GM23338 (cell line): ENCODE measurements at regions not wholly inside any gene's neighbourhood (a gene's known extent, or its start where the extent isn't known, plus 50 kb on each side); places are given as distances from the start of the nearest gene placed in this dataset.
"Not testable (repeated sequence)": the region's sequence is repeated elsewhere in the genome, so short reads cannot be mapped to it uniquely, and the experiment has no call there.

ENCODE experiments used
- ATAC-seq: fragments of 200-7000 bp; cut with Tn5 transposase; 3 replicates; pipeline ENCODE4 v1.9.1; 2020
- DNase-seq: peaks from one replicate; pipeline ENCODE4 v3.0.0-alpha.2; 2015; ENCODE audit warnings: low spot score
- H2AFZ ChIP-seq: fragments of 200-600 bp; sonication (generic); 2 replicates; pipeline ENCODE4 v1.8.0; 2016; ENCODE audit warnings: antibody characterized with exemption, mild to moderate bottlenecking, moderate library complexity
- H3F3A ChIP-seq: fragments of 200-600 bp; sonication (generic); replicated peaks from 2 replicates; pipeline ENCODE4 v1.8.0; 2017; ENCODE audit warnings: antibody characterized with exemption, mixed run types, low read depth
- H3K27ac ChIP-seq: fragments of 200-600 bp; sonication (generic); 2 replicates; pipeline ENCODE4 v1.6.1; 2016; ENCODE audit warnings: low read depth
- H3K27me3 ChIP-seq: fragments of 200-600 bp; sonication (generic); 2 replicates; pipeline ENCODE4 v1.8.0; 2016; ENCODE audit warnings: mild to moderate bottlenecking, mixed run types, moderate library complexity; ENCODE audit not compliant: insufficient read depth
- H3K36me3 ChIP-seq: fragments of 200-600 bp; sonication (generic); 2 replicates; pipeline ENCODE4 v1.8.0; 2016; ENCODE audit warnings: mild to moderate bottlenecking; ENCODE audit not compliant: insufficient read depth
- H3K4me1 ChIP-seq: fragments of 200-600 bp; sonication (generic); 2 replicates; pipeline ENCODE4 v1.8.0; 2016; ENCODE audit warnings: mild to moderate bottlenecking, moderate library complexity; ENCODE audit not compliant: insufficient read depth
- H3K4me2 ChIP-seq: fragments of 200-600 bp; sonication (generic); 2 replicates; pipeline ENCODE4 v1.7.1; 2017; ENCODE audit warnings: mixed run types
- H3K4me3 ChIP-seq: fragments of 200-600 bp; sonication (generic); 2 replicates; pipeline ENCODE4 v1.6.1; 2016; ENCODE audit warnings: mixed run types
- H3K79me2 ChIP-seq: fragments of 200-600 bp; sonication (generic); replicated peaks from 2 replicates; pipeline ENCODE4 v1.8.0; 2017; ENCODE audit warnings: mild to moderate bottlenecking; ENCODE audit not compliant: insufficient read depth
- H3K9me2 ChIP-seq: fragments of 200-600 bp; sonication (generic); 2 replicates; pipeline ENCODE4 v1.8.0; 2017; ENCODE audit not compliant: insufficient read depth
- H4K20me1 ChIP-seq: fragments of 200-600 bp; sonication (generic); replicated peaks from 2 replicates; pipeline ENCODE4 v1.8.0; 2017; ENCODE audit warnings: mild to moderate bottlenecking; ENCODE audit not compliant: insufficient read depth
- H3K27ac Mint-ChIP-seq: 2 replicates; pipeline ENCODE4 v1.8.0; 2020; ENCODE audit warnings: inconsistent platforms, mild to moderate bottlenecking, moderate library complexity, mixed read lengths
- H3K27me3 Mint-ChIP-seq: 3 replicates; pipeline ENCODE4 v1.8.0; 2022; ENCODE audit warnings: low read depth, mild to moderate bottlenecking, moderate library complexity, mixed read lengths, inconsistent platforms; ENCODE audit not compliant: insufficient read depth, poor library complexity
- H3K36me3 Mint-ChIP-seq: 3 replicates; pipeline ENCODE4 v1.8.0; 2021; ENCODE audit warnings: low read depth, mild to moderate bottlenecking, inconsistent platforms, moderate library complexity, mixed read lengths
- H3K4me1 Mint-ChIP-seq: 3 replicates; pipeline ENCODE4 v1.8.0; 2020; ENCODE audit warnings: mild to moderate bottlenecking, inconsistent platforms, mixed read lengths
- H3K4me3 Mint-ChIP-seq: 3 replicates; pipeline ENCODE4 v1.8.0; 2021; ENCODE audit warnings: moderate library complexity, mild to moderate bottlenecking, inconsistent platforms, mixed read lengths
- H3K9me3 Mint-ChIP-seq: 3 replicates; pipeline ENCODE4 v1.8.0; 2020; ENCODE audit warnings: moderate library complexity, mild to moderate bottlenecking, inconsistent platforms, mixed read lengths
- CTCF ChIP-seq, 2 experiments: fragments of 200-600 bp in 1 of 2; sonication (generic) in 1 of 2; conservative IDR thresholded peaks; 2 replicates each; pipeline versions ENCODE4 v1.5.1 to v1.6.1; 2016 to 2017; ENCODE audit warnings: antibody characterized with exemption in 2 of 2, low read depth in 2 of 2, mild to moderate bottlenecking in 2 of 2, moderate library complexity in 1 of 2
- EZH2 ChIP-seq: fragments of 200-600 bp; sonication (generic); IDR thresholded peaks from one replicate; pipeline ENCODE4 v1.8.0; 2017; ENCODE audit warnings: antibody characterized with exemption, mild to moderate bottlenecking, low read depth; ENCODE audit not compliant: unreplicated experiment
- EZH2phosphoT487 ChIP-seq: fragments of 200-600 bp; sonication (generic); IDR thresholded peaks from one replicate; pipeline ENCODE4 v1.8.1; 2018; ENCODE audit warnings: antibody characterized with exemption; ENCODE audit not compliant: unreplicated experiment
- JUNB ChIP-seq: IDR thresholded peaks from one replicate; pipeline ENCODE4 v1.6.1; 2016; ENCODE audit warnings: antibody characterized with exemption; ENCODE audit not compliant: unreplicated experiment
- NANOG ChIP-seq: IDR thresholded peaks from 2 replicates; pipeline ENCODE4 v1.6.1; 2016; ENCODE audit warnings: antibody characterized with exemption, borderline replicate concordance
- POLR2AphosphoS5 ChIP-seq: IDR thresholded peaks from 2 replicates; pipeline ENCODE4 v1.6.1; 2016; ENCODE audit warnings: antibody characterized with exemption, low read depth
- ZNF114 ChIP-seq: fragments of 250-450 bp; sonication (Bioruptor Pico); IDR thresholded peaks from 2 replicates; pipeline ENCODE4 v1.5.0; 2020; ENCODE audit warnings: mild to moderate bottlenecking, moderate library complexity
- TF ChIP-seq, protein P1 (sequence below): fragments of 250-450 bp; sonication (Bioruptor Pico); IDR thresholded peaks from 2 replicates; pipeline ENCODE4 v1.5.0; 2020; ENCODE audit warnings: mild to moderate bottlenecking, moderate library complexity

DNA sequence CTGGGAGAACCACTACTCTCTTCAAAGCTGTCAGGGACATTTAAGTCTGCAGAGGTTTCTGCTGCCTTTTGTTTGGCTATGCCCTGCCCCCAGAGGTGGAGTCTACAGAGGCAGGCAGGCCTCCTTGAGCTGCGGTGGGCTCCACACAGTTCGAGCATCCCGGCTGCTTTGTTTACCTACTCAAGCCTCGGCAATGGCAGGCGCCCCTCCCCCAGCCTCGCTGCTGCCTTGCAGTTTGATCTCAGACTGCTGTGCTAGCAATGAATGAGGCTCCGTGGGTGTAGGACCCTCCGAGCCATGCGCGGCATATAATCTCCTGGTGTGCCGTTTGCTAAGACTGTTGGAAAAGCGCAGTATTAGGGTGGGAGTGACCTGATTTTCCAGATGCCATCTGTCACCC lies 115.3 kb upstream of the WNT7A start:
- not testable (repeated sequence) for H3K27ac Mint-ChIP-seq, ATAC-seq, DNase-seq, H3K4me2 ChIP-seq, H3K27ac ChIP-seq, H3K4me1 Mint-ChIP-seq, H3K79me2 ChIP-seq, H3K4me3 ChIP-seq, H4K20me1 ChIP-seq, H3K9me2 ChIP-seq, H3K27me3 ChIP-seq, H3K4me1 ChIP-seq, H3K4me3 Mint-ChIP-seq, H3F3A ChIP-seq, H3K27me3 Mint-ChIP-seq, H3K36me3 ChIP-seq, H2AFZ ChIP-seq
- Mint-ChIP-seq H3K36me3 (peaks cover 14% of the 10 kb centered on the region), H3K9me3 (peaks cover 58% of the 10 kb centered on the region)

DNA sequence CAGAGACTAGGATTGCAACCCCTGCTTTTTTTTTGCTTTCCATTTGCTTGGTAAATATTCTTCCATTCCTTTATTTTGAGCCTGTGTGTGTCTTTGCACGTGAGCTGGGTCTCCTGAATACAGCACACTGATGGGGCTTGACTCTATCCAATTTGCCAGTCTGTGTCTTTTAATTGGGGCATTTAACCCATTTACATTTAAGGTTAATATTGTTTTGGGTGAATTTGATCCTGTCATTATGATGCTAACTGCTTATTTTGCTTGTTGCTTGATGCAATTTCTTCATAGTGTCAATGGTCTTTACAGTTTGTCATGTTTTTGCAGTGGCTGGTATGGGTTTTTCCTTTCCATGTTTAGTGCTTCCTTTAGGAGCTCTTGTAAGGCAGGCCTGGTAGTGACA lies 109.1 kb upstream of the WNT7A start:
- H3K9me3 Mint-ChIP-seq: peaks cover 73% of the 10 kb centered on the region
- H3K36me3 Mint-ChIP-seq, H3K27me3 Mint-ChIP-seq: not testable (repeated sequence)

GRCh38 chr3:13976469-13976868 lies 96.6 kb upstream of the WNT7A start:
- Mint-ChIP-seq H3K4me3 (no peak overlapping the region), H3K36me3 (peaks cover 2% of the 10 kb centered on the region; the same call in 1 of the 3 replicates), H3K9me3 (peaks cover 67% of the 10 kb centered on the region), H3K4me1 (no peaks in the 10 kb centered on the region), H3K27me3 (no peaks in the 10 kb centered on the region), H3K27ac (no peak overlapping the region)
- Histone ChIP-seq H3F3A (no peaks in the 10 kb centered on the region), H3K4me1 (no peaks in the 10 kb centered on the region), H3K9me2 (no peaks in the 10 kb centered on the region), H3K27me3 (no peaks in the 10 kb centered on the region), H3K4me3 (no peak overlapping the region), H3K79me2 (no peaks in the 10 kb centered on the region), H4K20me1 (no peaks in the 10 kb centered on the region), H3K36me3 (peaks cover under 1% of the 10 kb centered on the region; the same call in 1 of the 2 replicates), H2AFZ (no peak overlapping the region), H3K4me2 (no peak overlapping the region), H3K27ac (no peak overlapping the region)
- DNase-seq (no peak), ATAC-seq (no peak)
- TF ChIP-seq JUNB (no peak), NANOG (no peak), CTCF (conservative IDR thresholded peaks at IDR 0.05; ENCODE audit: low read depth in 2 of 2) (no peak), EZH2 (no peak), EZH2phosphoT487 (no peak), POLR2AphosphoS5 (no peak), ZNF114 (no peak)
- TF ChIP-seq, protein P1, sequence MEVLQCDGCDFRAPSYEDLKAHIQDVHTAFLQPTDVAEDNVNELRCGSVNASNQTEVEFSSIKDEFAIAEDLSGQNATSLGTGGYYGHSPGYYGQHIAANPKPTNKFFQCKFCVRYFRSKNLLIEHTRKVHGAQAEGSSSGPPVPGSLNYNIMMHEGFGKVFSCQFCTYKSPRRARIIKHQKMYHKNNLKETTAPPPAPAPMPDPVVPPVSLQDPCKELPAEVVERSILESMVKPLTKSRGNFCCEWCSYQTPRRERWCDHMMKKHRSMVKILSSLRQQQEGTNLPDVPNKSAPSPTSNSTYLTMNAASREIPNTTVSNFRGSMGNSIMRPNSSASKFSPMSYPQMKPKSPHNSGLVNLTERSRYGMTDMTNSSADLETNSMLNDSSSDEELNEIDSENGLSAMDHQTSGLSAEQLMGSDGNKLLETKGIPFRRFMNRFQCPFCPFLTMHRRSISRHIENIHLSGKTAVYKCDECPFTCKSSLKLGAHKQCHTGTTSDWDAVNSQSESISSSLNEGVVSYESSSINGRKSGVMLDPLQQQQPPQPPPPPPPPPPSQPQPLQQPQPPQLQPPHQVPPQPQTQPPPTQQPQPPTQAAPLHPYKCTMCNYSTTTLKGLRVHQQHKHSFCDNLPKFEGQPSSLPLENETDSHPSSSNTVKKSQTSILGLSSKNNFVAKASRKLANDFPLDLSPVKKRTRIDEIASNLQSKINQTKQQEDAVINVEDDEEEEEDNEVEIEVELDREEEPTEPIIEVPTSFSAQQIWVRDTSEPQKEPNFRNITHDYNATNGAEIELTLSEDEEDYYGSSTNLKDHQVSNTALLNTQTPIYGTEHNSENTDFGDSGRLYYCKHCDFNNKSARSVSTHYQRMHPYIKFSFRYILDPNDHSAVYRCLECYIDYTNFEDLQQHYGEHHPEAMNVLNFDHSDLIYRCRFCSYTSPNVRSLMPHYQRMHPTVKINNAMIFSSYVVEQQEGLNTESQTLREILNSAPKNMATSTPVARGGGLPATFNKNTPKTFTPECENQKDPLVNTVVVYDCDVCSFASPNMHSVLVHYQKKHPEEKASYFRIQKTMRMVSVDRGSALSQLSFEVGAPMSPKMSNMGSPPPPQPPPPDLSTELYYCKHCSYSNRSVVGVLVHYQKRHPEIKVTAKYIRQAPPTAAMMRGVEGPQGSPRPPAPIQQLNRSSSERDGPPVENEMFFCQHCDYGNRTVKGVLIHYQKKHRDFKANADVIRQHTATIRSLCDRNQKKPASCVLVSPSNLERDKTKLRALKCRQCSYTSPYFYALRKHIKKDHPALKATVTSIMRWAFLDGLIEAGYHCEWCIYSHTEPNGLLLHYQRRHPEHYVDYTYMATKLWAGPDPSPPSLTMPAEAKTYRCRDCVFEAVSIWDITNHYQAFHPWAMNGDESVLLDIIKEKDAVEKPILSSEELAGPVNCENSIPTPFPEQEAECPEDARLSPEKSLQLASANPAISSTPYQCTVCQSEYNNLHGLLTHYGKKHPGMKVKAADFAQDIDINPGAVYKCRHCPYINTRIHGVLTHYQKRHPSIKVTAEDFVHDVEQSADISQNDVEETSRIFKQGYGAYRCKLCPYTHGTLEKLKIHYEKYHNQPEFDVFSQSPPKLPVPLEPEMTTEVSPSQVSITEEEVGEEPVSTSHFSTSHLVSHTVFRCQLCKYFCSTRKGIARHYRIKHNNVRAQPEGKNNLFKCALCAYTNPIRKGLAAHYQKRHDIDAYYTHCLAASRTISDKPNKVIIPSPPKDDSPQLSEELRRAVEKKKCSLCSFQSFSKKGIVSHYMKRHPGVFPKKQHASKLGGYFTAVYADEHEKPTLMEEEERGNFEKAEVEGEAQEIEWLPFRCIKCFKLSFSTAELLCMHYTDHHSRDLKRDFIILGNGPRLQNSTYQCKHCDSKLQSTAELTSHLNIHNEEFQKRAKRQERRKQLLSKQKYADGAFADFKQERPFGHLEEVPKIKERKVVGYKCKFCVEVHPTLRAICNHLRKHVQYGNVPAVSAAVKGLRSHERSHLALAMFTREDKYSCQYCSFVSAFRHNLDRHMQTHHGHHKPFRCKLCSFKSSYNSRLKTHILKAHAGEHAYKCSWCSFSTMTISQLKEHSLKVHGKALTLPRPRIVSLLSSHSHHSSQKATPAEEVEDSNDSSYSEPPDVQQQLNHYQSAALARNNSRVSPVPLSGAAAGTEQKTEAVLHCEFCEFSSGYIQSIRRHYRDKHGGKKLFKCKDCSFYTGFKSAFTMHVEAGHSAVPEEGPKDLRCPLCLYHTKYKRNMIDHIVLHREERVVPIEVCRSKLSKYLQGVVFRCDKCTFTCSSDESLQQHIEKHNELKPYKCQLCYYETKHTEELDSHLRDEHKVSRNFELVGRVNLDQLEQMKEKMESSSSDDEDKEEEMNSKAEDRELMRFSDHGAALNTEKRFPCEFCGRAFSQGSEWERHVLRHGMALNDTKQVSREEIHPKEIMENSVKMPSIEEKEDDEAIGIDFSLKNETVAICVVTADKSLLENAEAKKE: no peak

More for the DNA sequence above, 109.1 kb upstream of the WNT7A start:
- not testable (repeated sequence) for H3K36me3 ChIP-seq, H3K9me2 ChIP-seq, H3K27me3 ChIP-seq, H3K4me1 Mint-ChIP-seq, H3K4me3 Mint-ChIP-seq, H4K20me1 ChIP-seq, H3K4me3 ChIP-seq, H3K79me2 ChIP-seq, H3K27ac Mint-ChIP-seq, ATAC-seq, H3K4me1 ChIP-seq, H3K4me2 ChIP-seq, DNase-seq, H2AFZ ChIP-seq, H3K27ac ChIP-seq, H3F3A ChIP-seq
